ENCODE measurements at regions not wholly inside any gene's neighbourhood (a gene's known extent, or its start where the extent isn't known, plus 50 kb on each side); places are given as distances from the start of the nearest gene placed in this dataset.

DNA sequence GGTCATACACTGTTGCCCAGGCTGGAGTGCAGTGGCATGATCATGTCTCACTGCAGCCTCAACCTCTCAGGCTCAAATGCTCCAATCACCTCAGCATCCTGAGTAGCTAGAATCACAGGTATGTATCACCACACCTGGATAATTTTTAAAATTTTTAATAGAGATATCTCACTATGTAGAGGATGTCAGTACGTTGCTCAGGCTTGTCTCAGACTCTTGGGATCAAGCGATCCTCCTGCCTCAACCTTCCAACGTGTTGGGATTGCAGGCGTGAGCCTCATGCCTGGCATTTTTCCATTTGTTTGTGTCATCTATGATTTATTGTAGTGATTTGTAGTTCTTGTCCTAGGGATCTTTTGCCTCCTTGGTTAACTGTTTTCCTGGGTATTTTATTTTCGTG, 985.2 kb upstream of the B3GALT2 start:
- TF ChIP-seq CSDC2 (CRISPR knock-in tag; IDR thresholded peaks at IDR 0.05) (no peak), GLIS3 (CRISPR knock-in tag; IDR thresholded peaks at IDR 0.05) (no peak), TCF4 (CRISPR knock-in tag; IDR thresholded peaks at IDR 0.05; ENCODE audit: borderline replicate concordance) (no peak), RARB (CRISPR knock-in tag; IDR thresholded peaks at IDR 0.05) (no peak), PPARA (CRISPR knock-in tag; IDR thresholded peaks at IDR 0.05; ENCODE audit: borderline replicate concordance) (no peak)
- TF ChIP-seq, protein P1, sequence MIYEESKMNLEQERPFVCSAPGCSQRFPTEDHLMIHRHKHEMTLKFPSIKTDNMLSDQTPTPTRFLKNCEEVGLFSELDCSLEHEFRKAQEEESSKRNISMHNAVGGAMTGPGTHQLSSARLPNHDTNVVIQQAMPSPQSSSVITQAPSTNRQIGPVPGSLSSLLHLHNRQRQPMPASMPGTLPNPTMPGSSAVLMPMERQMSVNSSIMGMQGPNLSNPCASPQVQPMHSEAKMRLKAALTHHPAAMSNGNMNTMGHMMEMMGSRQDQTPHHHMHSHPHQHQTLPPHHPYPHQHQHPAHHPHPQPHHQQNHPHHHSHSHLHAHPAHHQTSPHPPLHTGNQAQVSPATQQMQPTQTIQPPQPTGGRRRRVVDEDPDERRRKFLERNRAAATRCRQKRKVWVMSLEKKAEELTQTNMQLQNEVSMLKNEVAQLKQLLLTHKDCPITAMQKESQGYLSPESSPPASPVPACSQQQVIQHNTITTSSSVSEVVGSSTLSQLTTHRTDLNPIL (CRISPR knock-in tag; IDR thresholded peaks at IDR 0.05; ENCODE audit: low read depth): no peak
- TF ChIP-seq, protein P2, sequence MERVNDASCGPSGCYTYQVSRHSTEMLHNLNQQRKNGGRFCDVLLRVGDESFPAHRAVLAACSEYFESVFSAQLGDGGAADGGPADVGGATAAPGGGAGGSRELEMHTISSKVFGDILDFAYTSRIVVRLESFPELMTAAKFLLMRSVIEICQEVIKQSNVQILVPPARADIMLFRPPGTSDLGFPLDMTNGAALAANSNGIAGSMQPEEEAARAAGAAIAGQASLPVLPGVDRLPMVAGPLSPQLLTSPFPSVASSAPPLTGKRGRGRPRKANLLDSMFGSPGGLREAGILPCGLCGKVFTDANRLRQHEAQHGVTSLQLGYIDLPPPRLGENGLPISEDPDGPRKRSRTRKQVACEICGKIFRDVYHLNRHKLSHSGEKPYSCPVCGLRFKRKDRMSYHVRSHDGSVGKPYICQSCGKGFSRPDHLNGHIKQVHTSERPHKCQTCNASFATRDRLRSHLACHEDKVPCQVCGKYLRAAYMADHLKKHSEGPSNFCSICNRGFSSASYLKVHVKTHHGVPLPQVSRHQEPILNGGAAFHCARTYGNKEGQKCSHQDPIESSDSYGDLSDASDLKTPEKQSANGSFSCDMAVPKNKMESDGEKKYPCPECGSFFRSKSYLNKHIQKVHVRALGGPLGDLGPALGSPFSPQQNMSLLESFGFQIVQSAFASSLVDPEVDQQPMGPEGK (CRISPR knock-in tag; IDR thresholded peaks at IDR 0.05; ENCODE audit: borderline replicate concordance): no peak
